HepG2 (cell line): ENCODE measurements at regions not wholly inside any gene's neighbourhood (a gene's known extent, or its start where the extent isn't known, plus 50 kb on each side); places are given as distances from the start of the nearest gene placed in this dataset.

Experiments used
- ATAC-seq: fragments of 200-7000 bp; cut with Tn5 transposase; 3 replicates; pipeline ENCODE4 v1.9.1; 2020; ENCODE audit warnings: mild to moderate bottlenecking, moderate library complexity
- BruUV-seq: library from RNA; stranded (reverse); fragments of 400-500 nt; replicated peaks from 2 replicates; lab custom pipeline; 2021; lab: Mats Ljungman, UMichigan
- CTCF ChIA-PET: fragments of 300-600 bp; formaldehyde crosslinking; extraction: SDS; loops from one replicate; lab custom pipeline; 2021; ENCODE audit warnings: low total read pairs, inconsistent platforms, low intra/inter-chr PET ratio; lab: Yijun Ruan, JAX
- POLR2A ChIA-PET: fragments of 350-600 bp; sonication (Branson Sonifier 250); formaldehyde crosslinking; loops from one replicate; lab custom pipeline; 2020; ENCODE audit warnings: antibody characterized with exemption, inconsistent platforms; lab: Yijun Ruan, JAX
- DNase-seq: peaks from one replicate; pipeline ENCODE4 v3.0.0-alpha.2; 2015; ENCODE audit warnings: low spot score
- FAIRE-seq: peaks from 3 replicates; lab custom pipeline; 2011; peaks lifted over from hg19 to GRCh38; lab: Jason Lieb, UNC
- H2AFZ ChIP-seq: one replicate; pipeline ENCODE4 v1.6.1; 2011; ENCODE audit warnings: low read length, inconsistent platforms
- H3K27ac ChIP-seq: fragments of 300-600 bp; 3 replicates; pipeline ENCODE4 v1.8.0; 2011; ENCODE audit warnings: mixed run types, mild to moderate bottlenecking, mixed read lengths, low read length, inconsistent platforms; ENCODE audit not compliant: insufficient read depth; ENCODE audit errors: extremely low read length
- H3K27me3 ChIP-seq, 2 experiments: fragments of 200-600 bp in 1 of 2; 2 replicates in 1 of 2; 3 replicates in 1 of 2; pipeline versions ENCODE4 v1.6.0 to v1.8.0; 2011; ENCODE audit warnings: low read length in 2 of 2, mild to moderate bottlenecking in 2 of 2, moderate library complexity in 2 of 2, inconsistent platforms in 1 of 2; ENCODE audit not compliant: insufficient read depth in 2 of 2, control insufficient read depth in 1 of 2
- H3K36me3 ChIP-seq, 2 experiments: fragments of 200-600 bp in 1 of 2; replicated peaks in 1 of 2; 2 replicates in 1 of 2; 3 replicates in 1 of 2; pipeline versions ENCODE4 v1.5.1 to v1.8.0; 2011; ENCODE audit warnings: low read length in 2 of 2, inconsistent platforms in 1 of 2; ENCODE audit not compliant: insufficient read depth in 2 of 2, control insufficient read depth in 1 of 2
- H3K4me1 ChIP-seq: 2 replicates; pipeline ENCODE4 v1.5.1; 2012; ENCODE audit warnings: low read length, inconsistent platforms; ENCODE audit not compliant: insufficient read depth
- H3K4me2 ChIP-seq: 2 replicates; pipeline ENCODE4 v1.6.0; 2011; ENCODE audit warnings: low read depth, low read length, inconsistent platforms
- H3K4me3 ChIP-seq, 3 experiments: fragments of 200-600 bp in 1 of 3; sonication (generic), shearing (Covaris generic) in 1 of 3; replicated peaks in 1 of 3; 2 replicates each; pipeline ENCODE4 v1.5.1; 2011 to 2016; ENCODE audit warnings: low read length in 3 of 3, inconsistent platforms in 2 of 3, low read depth in 2 of 3, mild to moderate bottlenecking in 2 of 3, control low read depth in 1 of 3, mixed read lengths in 1 of 3; ENCODE audit not compliant: insufficient read depth in 1 of 3
- H3K79me2 ChIP-seq: one replicate; pipeline ENCODE4 v1.6.1; 2011; ENCODE audit warnings: low read length, inconsistent platforms; ENCODE audit not compliant: insufficient read depth
- H3K9ac ChIP-seq: 2 replicates; pipeline ENCODE4 v1.6.0; 2011; ENCODE audit warnings: mild to moderate bottlenecking, low read depth, low read length, inconsistent platforms; ENCODE audit not compliant: insufficient read depth
- H3K9me3 ChIP-seq: 2 replicates; pipeline ENCODE4 v1.5.1; 2012; ENCODE audit warnings: mild to moderate bottlenecking, low read length
- H4K20me1 ChIP-seq: 2 replicates; pipeline ENCODE4 v1.6.0; 2011; ENCODE audit warnings: inconsistent platforms, mild to moderate bottlenecking, low read length, moderate library complexity; ENCODE audit not compliant: insufficient read depth
- ATF5 ChIP-seq: sonication (generic); formaldehyde crosslinking; IDR thresholded peaks from 2 replicates; pipeline ENCODE4 v1.4.0; 2020; ENCODE audit warnings: mild to moderate bottlenecking, low read depth, missing genetic modification reagents
- MIER2 ChIP-seq: IDR thresholded peaks from 2 replicates; pipeline ENCODE4 v1.6.1; 2016; ENCODE audit warnings: missing biosample characterization, missing genetic modification reagents
- NFIB ChIP-seq: sonication (generic); formaldehyde crosslinking; IDR thresholded peaks from 2 replicates; pipeline ENCODE4 v1.9.0; 2021; ENCODE audit warnings: missing genetic modification reagents, mild to moderate bottlenecking, borderline replicate concordance
- NR2C2 ChIP-seq: sonication (generic); formaldehyde crosslinking; IDR thresholded peaks from 2 replicates; pipeline ENCODE4 v1.4.0; 2020; ENCODE audit warnings: missing genetic modification reagents, mild to moderate bottlenecking, moderate library complexity, borderline replicate concordance
- PLRG1 ChIP-seq: fragments of 450-650 bp; conservative IDR thresholded peaks from 2 replicates; pipeline ENCODE4 v1.6.1; 2016
- TBL1XR1 ChIP-seq: fragments of 150-350 bp; IDR thresholded peaks from 2 replicates; pipeline ENCODE4 v1.6.1; 2014; ENCODE audit warnings: borderline replicate concordance, low read length; ENCODE audit not compliant: partially characterized antibody
- TP53 ChIP-seq: sonication (generic); formaldehyde crosslinking; conservative IDR thresholded peaks from 2 replicates; pipeline ENCODE4 v1.4.0; 2020; ENCODE audit warnings: missing genetic modification reagents
- TRIM24 ChIP-seq: sonication (generic); formaldehyde crosslinking; IDR thresholded peaks from 2 replicates; pipeline ENCODE4 v1.8.0; 2022; ENCODE audit warnings: mild to moderate bottlenecking, missing genetic modification reagents
- ZNF530 ChIP-seq: sonication (generic); formaldehyde crosslinking; IDR thresholded peaks from 2 replicates; pipeline ENCODE4 v1.5.0; 2020; ENCODE audit warnings: low read depth, mild to moderate bottlenecking, missing genetic modification reagents
- ZNF549 ChIP-seq: sonication (generic); formaldehyde crosslinking; IDR thresholded peaks from 2 replicates; pipeline ENCODE4 v1.5.0; 2020; ENCODE audit warnings: missing genetic modification reagents
- ZSCAN12 ChIP-seq: sonication (generic); formaldehyde crosslinking; IDR thresholded peaks from 2 replicates; pipeline ENCODE4 v1.9.0; 2021; ENCODE audit warnings: mild to moderate bottlenecking, missing genetic modification reagents
- WGBS: methylation state at CpG from one replicate; pipeline ENCODE4 v1.1.6; 2017; ENCODE audit warnings: low lambda C conversion rate; 5-methylcytosine and 5-hydroxymethylcytosine counted together
- in situ Hi-C: cut with HindIII; loops from 2 replicates; pipeline ENCODE4 v1.10.0; 2017; ENCODE audit warnings: low pct_unique_long_range_greater_than_20kb; ENCODE audit not compliant: extremely low pct_ligation_motif_present
- intact Hi-C: fragments of 100-400 bp; cut with micrococcal nuclease; formaldehyde crosslinking; loops from one replicate; pipeline ENCODE4 v1.10.0; 2022; ENCODE audit not compliant: unreplicated experiment

GRCh38 chr1:98498651-98499050 is 162.9 kb upstream of the SNX7 start:
- peaks cover 24% of the 10 kb centered on the region for H3K9me3 ChIP-seq
- no peak overlapping the region for H3K4me2 ChIP-seq
- H3K27me3 ChIP-seq: no peaks in the 10 kb centered on the region
- H3K36me3 ChIP-seq: no peaks in the 10 kb centered on the region
- ChIA-PET POLR2A (no interaction called here), CTCF (no interaction called here)
- TF ChIP-seq TRIM24 (CRISPR knock-in tag) (no peak), NR2C2 (no peak), PLRG1 (no peak), ATF5 (CRISPR knock-in tag) (no peak)
- no peaks in the 10 kb centered on the region for H3K4me1 ChIP-seq
- 0% methylated on average over 1 of the region's 1 CpG for WGBS
- no peak overlapping the region for H2AFZ ChIP-seq
- no peaks in the 10 kb centered on the region for H4K20me1 ChIP-seq
- H3K9ac ChIP-seq: no peak overlapping the region
- no peak for FAIRE-seq
- ATAC-seq: no peak
- no peak for DNase-seq
- intact Hi-C loops (no loop called here), in situ Hi-C loops (no loop called here)
- H3K4me3 ChIP-seq: no peak overlapping the region
- no peaks in the 10 kb centered on the region for H3K79me2 ChIP-seq
- no peak overlapping the region for H3K27ac ChIP-seq
- BruUV-seq: no TSS peak

GRCh38 chr1:98497497-98497896 is 164.0 kb upstream of the SNX7 start:
- Histone ChIP-seq H3K9me3 (peaks cover 23% of the 10 kb centered on the region; the same call in 1 of the 2 replicates), H3K4me1 (no peaks in the 10 kb centered on the region), H3K36me3 (no peaks in the 10 kb centered on the region), H3K4me2 (no peak overlapping the region), H4K20me1 (no peaks in the 10 kb centered on the region)
- DNase-seq (no peak), ATAC-seq (no peak), FAIRE-seq (no peak)
- POLR2A ChIA-PET: no interaction called here
- TF ChIP-seq ZNF549: no peak
- no peak for TF ChIP-seq TP53
- TF ChIP-seq MIER2: no peak
- no peak for TF ChIP-seq ZSCAN12 (CRISPR knock-in tag)
- no peak for TF ChIP-seq TBL1XR1
- no peak for TF ChIP-seq NFIB
- no peak for TF ChIP-seq ZNF530 (CRISPR knock-in tag)
- TF ChIP-seq, all 625 proteins: peak for 0
- BruUV-seq: no TSS peak
- Histone ChIP-seq H3K4me3 (no peak overlapping the region), H3K27me3 (no peaks in the 10 kb centered on the region), H2AFZ (no peak overlapping the region), H3K27ac (no peak overlapping the region), H3K9ac (no peak overlapping the region), H3K79me2 (no peaks in the 10 kb centered on the region)
- in situ Hi-C loops: no loop called here
- CTCF ChIA-PET: no interaction called here
- 0% methylated on average over 2 of the region's 2 CpGs for WGBS
- intact Hi-C loops: no loop called here
